Stimulated activated CD8-positive, alpha-beta memory T cell treated with anti-CD3 and anti-CD28 coated beads, Interleukin-2, amount 100 ng/mL, for 48 hours (primary cell): ENCODE measurements at regions not wholly inside any gene's neighbourhood (a gene's known extent, or its start where the extent isn't known, plus 50 kb on each side); places are given as distances from the start of the nearest gene placed in this dataset.

Experiments
- DNase-seq, 2 donors: peaks; one replicate each; pipeline ENCODE4 v3.0.0-alpha.2; 2020; ENCODE audit warnings: low read depth in 2 of 2

DNA sequence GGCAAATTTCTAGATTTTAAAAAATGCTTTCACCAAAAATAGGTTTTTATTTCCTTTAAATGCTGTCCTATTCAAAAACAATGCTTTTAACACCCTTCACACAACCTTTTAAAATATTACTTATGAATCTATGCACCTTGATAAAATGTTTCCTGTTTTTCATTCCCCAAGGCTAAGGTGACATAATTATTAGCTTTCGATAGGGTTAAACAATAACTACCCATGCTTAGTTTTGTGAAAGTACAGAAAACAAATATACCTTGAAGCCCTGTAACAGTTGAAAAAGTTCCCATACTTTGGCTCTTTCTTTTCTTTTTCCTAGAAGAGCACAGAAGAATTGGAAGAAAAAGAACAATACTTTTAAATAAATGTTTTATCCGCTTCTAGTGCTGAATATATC lies 54.9 kb upstream of the ITPRID2 start:
- no peak for DNase-seq

DNA sequence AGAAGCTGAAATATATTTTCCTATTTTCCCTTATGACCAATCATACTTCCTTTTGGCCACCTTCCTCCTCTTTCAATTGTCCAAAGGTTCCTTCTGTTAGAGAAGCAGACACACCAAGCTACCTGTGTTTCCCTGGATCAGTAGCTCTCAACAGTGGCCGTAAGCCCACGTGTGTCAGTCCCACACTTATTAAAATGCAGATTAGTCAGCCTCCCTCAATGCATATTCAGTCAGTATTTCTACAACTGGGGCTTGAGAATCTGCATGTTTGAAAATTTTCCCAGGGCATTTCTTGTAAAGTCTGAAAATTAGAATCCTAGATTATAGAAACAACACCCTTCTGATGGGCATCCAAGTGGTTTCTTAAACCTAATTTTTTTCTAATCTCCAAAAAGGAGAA lies 54.0 kb upstream of the ITPRID2 start:
- no peak for DNase-seq

DNA sequence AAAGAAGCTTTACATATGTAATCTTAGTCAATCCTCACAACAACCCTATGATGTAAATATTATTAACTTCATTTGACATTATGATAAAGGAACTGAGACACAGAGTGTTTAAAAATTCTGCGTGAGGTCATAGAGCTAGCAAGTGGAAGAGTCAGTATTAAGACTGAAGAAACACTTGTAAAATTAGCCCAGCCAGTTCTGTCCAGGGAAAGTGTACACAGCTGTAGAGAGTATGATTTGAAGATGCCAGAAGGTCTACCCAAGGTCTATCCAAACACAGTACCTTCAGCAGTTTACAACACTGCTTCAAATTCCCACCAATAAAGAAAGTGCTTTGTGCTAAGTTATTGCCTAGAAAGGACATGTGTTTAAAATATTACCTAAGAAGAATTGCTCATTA lies 51.7 kb upstream of the ITPRID2 start:
- DNase-seq = no peak

DNA sequence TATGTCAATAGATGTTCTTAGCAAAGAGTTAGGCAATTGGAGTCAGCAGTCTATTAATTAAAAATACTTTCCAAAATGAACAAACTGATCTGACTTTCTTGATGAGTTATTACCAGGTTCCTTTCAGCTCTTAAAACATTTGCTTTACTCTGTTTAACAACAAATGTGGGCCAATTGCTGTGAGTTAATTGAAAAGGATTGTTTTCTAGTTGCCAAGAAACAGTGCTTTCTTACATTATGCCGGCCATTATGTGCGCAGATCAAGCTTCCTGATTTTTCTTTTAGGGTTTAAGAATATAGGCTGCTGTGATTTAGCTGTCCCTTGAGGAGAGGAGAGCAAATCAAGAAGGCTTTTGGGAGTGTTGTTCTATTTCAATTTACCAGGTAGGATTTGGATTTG lies 50.5 kb upstream of the ITPRID2 start:
- no peak for DNase-seq
